IMR-90 (cell line): ENCODE measurements at regions not wholly inside any gene's neighbourhood (a gene's known extent, or its start where the extent isn't known, plus 50 kb on each side); places are given as distances from the start of the nearest gene placed in this dataset.

ENCODE experiments used
- BHLHE40 ChIP-seq: fragments of 150-350 bp; IDR thresholded peaks from 2 replicates; pipeline ENCODE4 v1.6.1; 2016; ENCODE audit warnings: mild to moderate bottlenecking, low read depth, low read length
- CTCF ChIP-seq: conservative IDR thresholded peaks from 2 replicates; pipeline ENCODE4 v1.5.1; 2012; ENCODE audit warnings: mild to moderate bottlenecking, low read depth, low read length, improper control_type of control experiment
- RAD21 ChIP-seq: IDR thresholded peaks from 2 replicates; pipeline ENCODE4 v1.6.1; 2012; ENCODE audit warnings: low read length, improper control_type of control experiment
- SMC3 ChIP-seq: fragments of 150-350 bp; IDR thresholded peaks from 2 replicates; pipeline ENCODE4 v1.6.1; 2016; ENCODE audit warnings: low read depth, mild to moderate bottlenecking, antibody characterized with exemption, low read length, moderate library complexity

- no peak for TF ChIP-seq CTCF
- no peak for TF ChIP-seq RAD21
- no peak for TF ChIP-seq BHLHE40
- no peak for TF ChIP-seq SMC3
Observed at GRCh38 chr9:102594241-102594640, 400.9 kb upstream of the CYLC2 start.
